ENCODE measurements at regions not wholly inside any gene's neighbourhood (a gene's known extent, or its start where the extent isn't known, plus 50 kb on each side); places are given as distances from the start of the nearest gene placed in this dataset.

DNA sequence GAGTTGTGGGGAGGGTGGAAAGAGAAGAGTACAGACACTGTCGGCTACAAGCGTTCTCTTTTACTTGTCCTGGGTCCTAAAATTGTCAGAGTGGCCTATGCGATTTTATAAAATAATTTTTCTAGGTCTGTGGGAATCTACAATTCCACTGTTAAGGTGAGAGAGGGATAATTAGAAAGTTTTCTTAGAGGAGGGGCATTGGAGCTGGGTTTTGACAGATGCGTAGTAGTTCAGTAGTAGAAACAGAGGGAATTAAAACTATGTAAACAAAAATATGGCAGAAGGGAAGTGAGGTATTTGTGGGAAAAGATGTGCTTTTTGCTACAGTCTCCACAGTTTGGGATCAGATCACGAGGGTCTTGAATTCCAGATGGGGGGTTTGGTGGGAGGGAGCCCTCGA, 129.1 kb upstream of the SHB start:
- TF ChIP-seq EZH2 (optimal IDR thresholded peaks at IDR 0.05; ENCODE audit: low read depth, low read length) (no peak), CTCF (IDR thresholded peaks at IDR 0.05; ENCODE audit: low read length) (no peak), EZH2phosphoT487 (IDR thresholded peaks at IDR 0.05; ENCODE audit: low read length) (no peak)

All from MM.1S (cell line).